ENCODE measurements at regions not wholly inside any gene's neighbourhood (a gene's known extent, or its start where the extent isn't known, plus 50 kb on each side); places are given as distances from the start of the nearest gene placed in this dataset.

- TF ChIP-seq POLR2AphosphoS5 (IDR thresholded peaks at IDR 0.05; ENCODE audit: low read depth, low read length), result no peak
- TF ChIP-seq POLR2A (IDR thresholded peaks at IDR 0.05; ENCODE audit: low read depth, low read length), result no peak
Observed at GRCh38 chr1:234988536-234988935, 140.1 kb downstream of the TOMM20 start.
